Brain microvascular endothelial cell (primary cell): ENCODE measurements at regions not wholly inside any gene's neighbourhood (a gene's known extent, or its start where the extent isn't known, plus 50 kb on each side); places are given as distances from the start of the nearest gene placed in this dataset.

Experiments used
- DNase-seq: peaks from one replicate; pipeline ENCODE4 v3.0.0-alpha.2; 2020
- H3K27ac ChIP-seq: fragments of 250-450 bp; sonication (Bioruptor Pico); 2 replicates; pipeline ENCODE4 v1.5.1; 2020; ENCODE audit warnings: mild to moderate bottlenecking, moderate library complexity
- H3K27me3 ChIP-seq: fragments of 250-450 bp; sonication (Bioruptor Pico); replicated peaks from 2 replicates; pipeline ENCODE4 v1.5.1; 2020; ENCODE audit warnings: mild to moderate bottlenecking
- H3K36me3 ChIP-seq: fragments of 250-450 bp; sonication (Bioruptor Pico); replicated peaks from 2 replicates; pipeline ENCODE4 v1.5.1; 2020; ENCODE audit warnings: mild to moderate bottlenecking
- H3K4me3 ChIP-seq: 2 replicates; pipeline ENCODE4 v1.5.1; 2011; ENCODE audit warnings: low read depth, mild to moderate bottlenecking, control low read depth, low read length, moderate library complexity
- in situ Hi-C: cut with HindIII; loops from 2 replicates; pipeline ENCODE4 v1.10.0; 2017; ENCODE audit warnings: low sequenced_read_pairs, low pct_ligation_motif_present
- TF ChIP-seq, protein P1 (sequence below): IDR thresholded peaks from 2 replicates; pipeline ENCODE4 v1.5.1; 2011; ENCODE audit warnings: low read depth, mild to moderate bottlenecking, moderate library complexity, low read length, control low read depth, inconsistent platforms; ENCODE audit errors: missing control alignments

GRCh38 chr5:175121457-175121856 is 322.5 kb downstream of the DRD1 start:
- Histone ChIP-seq H3K36me3 (no peaks in the 10 kb centered on the region), H3K27ac (no peak overlapping the region), H3K4me3 (no peak overlapping the region), H3K27me3 (no peaks in the 10 kb centered on the region)
- in situ Hi-C loops, result no loop called here
- no peak for DNase-seq
- TF ChIP-seq, protein P1, sequence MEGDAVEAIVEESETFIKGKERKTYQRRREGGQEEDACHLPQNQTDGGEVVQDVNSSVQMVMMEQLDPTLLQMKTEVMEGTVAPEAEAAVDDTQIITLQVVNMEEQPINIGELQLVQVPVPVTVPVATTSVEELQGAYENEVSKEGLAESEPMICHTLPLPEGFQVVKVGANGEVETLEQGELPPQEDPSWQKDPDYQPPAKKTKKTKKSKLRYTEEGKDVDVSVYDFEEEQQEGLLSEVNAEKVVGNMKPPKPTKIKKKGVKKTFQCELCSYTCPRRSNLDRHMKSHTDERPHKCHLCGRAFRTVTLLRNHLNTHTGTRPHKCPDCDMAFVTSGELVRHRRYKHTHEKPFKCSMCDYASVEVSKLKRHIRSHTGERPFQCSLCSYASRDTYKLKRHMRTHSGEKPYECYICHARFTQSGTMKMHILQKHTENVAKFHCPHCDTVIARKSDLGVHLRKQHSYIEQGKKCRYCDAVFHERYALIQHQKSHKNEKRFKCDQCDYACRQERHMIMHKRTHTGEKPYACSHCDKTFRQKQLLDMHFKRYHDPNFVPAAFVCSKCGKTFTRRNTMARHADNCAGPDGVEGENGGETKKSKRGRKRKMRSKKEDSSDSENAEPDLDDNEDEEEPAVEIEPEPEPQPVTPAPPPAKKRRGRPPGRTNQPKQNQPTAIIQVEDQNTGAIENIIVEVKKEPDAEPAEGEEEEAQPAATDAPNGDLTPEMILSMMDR, result no peak

DNA sequence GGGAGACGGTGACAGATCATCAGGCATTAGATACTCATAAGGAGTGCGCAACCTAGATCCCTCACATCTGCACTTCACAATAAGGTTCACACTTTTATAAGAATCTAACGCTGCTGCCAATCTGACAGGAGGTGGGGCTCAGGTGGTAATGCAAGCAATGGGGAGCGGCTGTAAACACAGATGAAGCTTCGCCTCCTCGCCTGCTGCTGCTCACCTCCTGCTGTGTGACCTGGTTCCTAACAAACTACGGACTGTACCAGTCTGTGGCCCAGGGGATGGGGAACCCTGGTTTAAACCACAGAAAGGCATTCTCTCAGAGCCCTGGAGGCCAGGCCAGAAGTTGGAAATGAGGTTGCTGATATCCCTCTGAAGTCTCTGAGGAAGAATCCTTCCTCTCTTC is 323.6 kb downstream of the DRD1 start:
- Histone ChIP-seq H3K27me3 (no peaks in the 10 kb centered on the region), H3K36me3 (no peaks in the 10 kb centered on the region), H3K27ac (no peak overlapping the region), H3K4me3 (no peak overlapping the region)
- no peak for DNase-seq
- TF ChIP-seq, protein P1, result no peak
- in situ Hi-C loops, result no loop called here

DNA sequence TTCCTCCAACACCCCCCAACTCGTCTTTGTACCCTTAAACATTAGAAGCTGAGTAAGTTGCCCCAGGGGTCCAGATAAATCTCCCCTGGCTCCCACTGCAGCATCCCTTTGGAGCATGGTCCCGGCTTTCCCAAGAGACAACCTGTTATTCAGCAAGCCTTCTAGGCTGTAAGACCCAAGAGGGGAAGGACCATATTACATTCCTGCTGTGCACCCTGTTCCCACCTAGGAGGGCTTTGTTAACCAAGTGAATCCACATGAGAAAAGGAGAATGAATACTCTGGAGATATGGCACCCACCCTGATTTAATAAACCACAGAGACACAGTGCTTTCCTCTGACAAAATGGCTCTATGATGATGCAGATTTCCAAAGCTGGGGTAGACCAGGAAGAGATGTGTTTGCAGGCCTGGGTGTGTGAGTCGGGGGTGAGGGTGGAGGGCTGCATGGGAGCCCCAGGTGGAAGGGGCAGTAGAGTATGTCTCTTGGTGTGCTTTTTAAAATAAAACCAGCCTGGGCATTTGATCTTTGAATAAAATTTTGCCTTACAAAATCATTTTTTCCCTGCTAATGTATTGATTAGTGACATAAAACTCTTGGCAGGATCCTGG is 325.2 kb downstream of the DRD1 start:
- H3K27me3 ChIP-seq, result no peaks in the 10 kb centered on the region
- H3K27ac ChIP-seq, result no peak overlapping the region
- no peak for DNase-seq
- in situ Hi-C loops, result no loop called here
- H3K36me3 ChIP-seq, result no peaks in the 10 kb centered on the region
- TF ChIP-seq, protein P1, result no peak
- no peak overlapping the region for H3K4me3 ChIP-seq

DNA sequence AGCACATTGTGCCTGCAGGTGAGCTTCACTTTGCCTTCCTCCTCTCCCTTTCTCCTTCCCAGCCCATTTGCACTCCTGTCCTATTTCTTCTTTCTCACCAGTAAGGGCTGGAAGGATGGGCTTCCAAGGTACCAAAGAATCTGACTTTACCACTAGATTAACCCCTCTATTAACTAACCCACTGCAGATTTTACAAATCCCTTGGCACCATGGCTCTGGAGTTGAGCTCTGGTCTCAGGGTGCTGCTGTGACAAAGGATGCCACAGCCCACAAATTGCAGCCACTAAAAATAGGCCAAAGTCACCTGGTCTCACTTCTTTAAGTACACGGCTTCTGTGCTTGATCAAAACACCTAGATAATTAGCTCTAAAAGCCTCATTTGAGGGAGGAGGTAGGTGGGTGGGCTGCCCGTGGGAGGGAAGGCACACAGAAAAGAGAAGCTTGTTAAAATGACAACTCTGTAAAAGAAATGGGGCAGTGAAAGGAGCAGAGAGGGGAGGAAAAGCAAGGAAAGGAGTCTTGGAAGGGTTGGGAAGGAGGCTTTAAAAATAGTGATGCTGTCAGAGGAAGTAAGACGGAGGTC is 327.4 kb downstream of the DRD1 start:
- no peaks in the 10 kb centered on the region for H3K36me3 ChIP-seq
- DNase-seq, result no peak
- TF ChIP-seq, protein P1, result no peak
- no peak overlapping the region for H3K27ac ChIP-seq
- no peaks in the 10 kb centered on the region for H3K27me3 ChIP-seq
- in situ Hi-C loops, result no loop called here
- no peak overlapping the region for H3K4me3 ChIP-seq

- TF ChIP-seq, protein P1, result no peak
- in situ Hi-C loops, result no loop called here
- no peak overlapping the region for H3K27ac ChIP-seq
- no peaks in the 10 kb centered on the region for H3K27me3 ChIP-seq
- no peaks in the 10 kb centered on the region for H3K36me3 ChIP-seq
- no peak for DNase-seq
- H3K4me3 ChIP-seq, result no peak overlapping the region
Observed at GRCh38 chr5:175115831-175116230, 328.2 kb downstream of the DRD1 start.

- in situ Hi-C loops, result no loop called here
- Histone ChIP-seq H3K4me3 (no peak overlapping the region), H3K27ac (no peak overlapping the region), H3K36me3 (no peaks in the 10 kb centered on the region), H3K27me3 (no peaks in the 10 kb centered on the region)
- DNase-seq, result no peak
- TF ChIP-seq, protein P1, result no peak
Observed at GRCh38 chr5:175113947-175114346, 330.0 kb downstream of the DRD1 start.
